GM21390 (cell line): ENCODE measurements at regions not wholly inside any gene's neighbourhood (a gene's known extent, or its start where the extent isn't known, plus 50 kb on each side); places are given as distances from the start of the nearest gene placed in this dataset.
"Not testable (repeated sequence)": the region's sequence is repeated elsewhere in the genome, so short reads cannot be mapped to it uniquely, and the experiment has no call there.

Experiments
- ATAC-seq: cut with Tn5 transposase; IDR thresholded peaks from one replicate; pipeline ENCODE4 v1.9.1; 2021; ENCODE audit not compliant: unreplicated experiment

GRCh38 chr4:138802499-138802898 lies 213.1 kb upstream of the NOCT start:
- no peak for ATAC-seq

- no peak for ATAC-seq
Observed at GRCh38 chr4:138800421-138800820, 215.2 kb upstream of the NOCT start.

- ATAC-seq, result no peak
Observed at GRCh38 chr4:138798404-138798803, 217.2 kb upstream of the NOCT start.

GRCh38 chr4:138797646-138798045 lies 217.9 kb upstream of the NOCT start:
- no peak for ATAC-seq

GRCh38 chr4:138796761-138797160 lies 218.8 kb upstream of the NOCT start:
- ATAC-seq, result no peak

- ATAC-seq, result no peak
Observed at GRCh38 chr4:138790706-138791340, 224.8 kb upstream of the NOCT start.

- no peak for ATAC-seq
Observed at GRCh38 chr4:138789796-138790195, 225.8 kb upstream of the NOCT start.

- ATAC-seq, result no peak
Observed at GRCh38 chr4:138788857-138789256, 226.7 kb upstream of the NOCT start.

- ATAC-seq, result no peak
Observed at GRCh38 chr4:138788267-138788790, 227.3 kb upstream of the NOCT start.

- ATAC-seq, result not testable (repeated sequence)
Observed at GRCh38 chr4:138779761-138780160, 235.8 kb upstream of the NOCT start.

- ATAC-seq, result peak; percentile 88
Observed at GRCh38 chr4:138775890-138776289, 239.7 kb upstream of the NOCT start.

GRCh38 chr4:138775489-138775888 lies 240.1 kb upstream of the NOCT start:
- ATAC-seq, result peak; percentile 8

- ATAC-seq, result no peak
Observed at GRCh38 chr4:138774940-138775339, 240.6 kb upstream of the NOCT start.

GRCh38 chr4:138774125-138774524 lies 241.5 kb upstream of the NOCT start:
- ATAC-seq, result not testable (repeated sequence)

GRCh38 chr4:138773321-138773720 lies 242.3 kb upstream of the NOCT start:
- ATAC-seq, result no peak

- no peak for ATAC-seq
Observed at GRCh38 chr4:138772366-138772765, 243.2 kb upstream of the NOCT start.

- ATAC-seq, result no peak
Observed at GRCh38 chr4:138770818-138771217, 244.8 kb upstream of the NOCT start.

GRCh38 chr4:138766332-138766731 lies 249.2 kb upstream of the NOCT start:
- ATAC-seq, result no peak

GRCh38 chr4:138765442-138765841 lies 250.1 kb upstream of the NOCT start:
- no peak for ATAC-seq

- no peak for ATAC-seq
Observed at GRCh38 chr4:138761638-138762220, 253.9 kb upstream of the NOCT start.

- no peak for ATAC-seq
Observed at GRCh38 chr4:138759554-138759902, 256.1 kb upstream of the NOCT start.

GRCh38 chr4:138758876-138759553 lies 256.6 kb upstream of the NOCT start:
- ATAC-seq, result no peak
